GM21367 (cell line): ENCODE measurements at regions not wholly inside any gene's neighbourhood (a gene's known extent, or its start where the extent isn't known, plus 50 kb on each side); places are given as distances from the start of the nearest gene placed in this dataset.
"Not testable (repeated sequence)": the region's sequence is repeated elsewhere in the genome, so short reads cannot be mapped to it uniquely, and the experiment has no call there.

ENCODE experiments used
- ATAC-seq: cut with Tn5 transposase; IDR thresholded peaks from one replicate; pipeline ENCODE4 v1.9.1; 2021; ENCODE audit not compliant: unreplicated experiment

GRCh38 chr4:27357283-27357682 lies 496.6 kb downstream of the STIM2 start:
- ATAC-seq = no peak

GRCh38 chr4:27358269-27358668 lies 497.6 kb downstream of the STIM2 start:
- ATAC-seq = no peak

- no peak for ATAC-seq
Measured at GRCh38 chr4:27360131-27360530, 499.5 kb downstream of the STIM2 start.

DNA sequence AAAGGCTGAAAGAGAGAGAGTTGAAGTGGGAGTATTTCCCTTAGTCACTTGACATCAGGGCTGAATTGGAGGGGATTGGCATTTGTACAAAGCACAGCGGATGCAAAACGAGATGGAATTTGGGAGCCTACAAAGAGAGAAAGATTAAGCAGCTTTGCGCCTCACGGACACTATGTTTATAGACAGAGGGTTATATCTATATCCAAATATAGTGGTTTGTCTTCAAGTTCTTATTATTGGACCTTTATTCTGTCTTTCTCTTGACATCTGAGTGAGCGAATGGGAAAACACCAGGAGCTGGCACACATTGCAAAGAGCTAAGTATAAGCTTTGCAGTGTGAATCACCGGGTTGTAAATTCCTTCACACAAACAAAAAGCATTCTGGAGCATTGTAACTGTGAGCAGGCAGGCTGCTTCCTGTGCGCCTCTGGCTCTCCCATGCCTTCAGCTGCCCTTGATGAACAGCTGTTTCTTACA lies 500.2 kb downstream of the STIM2 start:
- no peak for ATAC-seq

DNA sequence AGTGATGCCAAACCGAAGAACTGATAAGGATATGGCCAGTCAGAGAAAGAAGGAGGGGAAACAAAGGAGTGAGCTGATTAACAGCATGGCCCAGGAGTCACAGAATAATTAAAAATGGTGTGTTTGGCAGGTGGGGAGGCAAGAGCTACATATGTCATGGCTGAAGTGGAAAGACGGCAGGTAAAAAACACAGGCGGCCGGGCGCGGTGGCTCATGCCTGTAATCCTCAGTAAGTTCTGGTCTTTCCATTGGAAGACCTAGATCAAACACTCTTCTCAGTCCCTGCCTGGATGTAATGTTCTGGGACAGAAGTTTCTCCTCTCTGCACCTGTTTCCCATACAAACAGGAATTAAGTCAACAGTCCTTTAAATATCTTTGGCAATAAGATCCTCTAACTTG lies 503.9 kb downstream of the STIM2 start:
- ATAC-seq = no peak

GRCh38 chr4:27366104-27366823 lies 505.6 kb downstream of the STIM2 start:
- no peak for ATAC-seq

DNA sequence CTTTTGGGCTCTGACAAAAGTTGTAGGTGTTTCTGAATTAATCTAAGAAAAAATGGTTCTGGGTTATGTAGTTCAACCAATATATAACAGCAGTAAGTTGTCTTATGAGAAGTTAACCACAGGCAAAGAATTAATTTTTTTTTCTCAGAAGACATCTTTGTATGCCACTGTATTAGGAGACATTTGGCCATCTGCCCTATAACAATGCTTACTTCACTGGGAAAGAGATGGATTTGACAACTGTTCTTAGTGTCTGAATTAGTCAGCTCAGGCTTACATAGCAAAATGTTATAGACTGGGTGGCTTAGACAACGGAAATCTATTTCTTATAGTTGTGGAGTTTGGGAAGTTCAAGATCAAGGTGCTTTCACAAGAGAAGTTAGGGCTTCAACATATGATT lies 508.1 kb downstream of the STIM2 start:
- no peak for ATAC-seq

DNA sequence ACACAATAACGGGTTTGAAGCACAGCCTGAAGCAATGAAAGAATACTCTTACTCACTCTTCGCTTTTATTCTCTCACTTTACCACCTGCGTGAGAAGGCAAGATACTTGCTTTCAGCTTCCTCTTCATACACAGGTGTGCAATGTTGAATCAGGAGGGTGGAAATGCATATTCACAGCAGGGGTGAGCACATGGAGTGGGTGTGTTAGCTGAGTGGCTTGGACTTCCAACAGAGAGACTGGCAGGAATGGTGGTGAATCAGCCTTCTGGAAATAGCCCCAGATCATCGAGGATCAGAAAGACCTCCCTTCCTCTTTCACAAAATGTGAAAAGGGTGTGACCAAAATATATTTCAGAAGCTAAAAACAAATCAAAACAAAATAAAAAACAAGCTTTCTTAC lies 521.2 kb downstream of the STIM2 start:
- ATAC-seq = no peak

DNA sequence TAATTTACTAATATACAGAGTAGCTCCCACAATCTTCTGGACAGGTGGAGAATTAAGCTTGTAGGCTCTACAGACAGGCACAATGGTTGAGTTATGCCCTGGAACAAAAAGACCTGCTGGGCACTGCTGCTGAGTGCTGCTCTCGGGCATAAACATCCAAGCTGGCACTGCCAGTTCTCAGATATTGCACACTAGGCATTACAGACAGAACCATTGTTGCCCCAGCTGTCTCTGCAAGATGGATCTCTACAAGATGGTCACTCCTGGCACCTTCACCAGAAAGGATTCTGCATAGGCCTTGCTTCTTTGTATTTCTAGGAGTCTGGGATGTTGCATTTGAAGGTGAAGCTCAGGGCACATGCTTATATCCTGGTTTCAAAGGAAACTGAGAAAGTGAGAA lies 527.1 kb downstream of the STIM2 start:
- no peak for ATAC-seq

- no peak for ATAC-seq
Measured at GRCh38 chr4:27397886-27398285, 537.2 kb downstream of the STIM2 start.

DNA sequence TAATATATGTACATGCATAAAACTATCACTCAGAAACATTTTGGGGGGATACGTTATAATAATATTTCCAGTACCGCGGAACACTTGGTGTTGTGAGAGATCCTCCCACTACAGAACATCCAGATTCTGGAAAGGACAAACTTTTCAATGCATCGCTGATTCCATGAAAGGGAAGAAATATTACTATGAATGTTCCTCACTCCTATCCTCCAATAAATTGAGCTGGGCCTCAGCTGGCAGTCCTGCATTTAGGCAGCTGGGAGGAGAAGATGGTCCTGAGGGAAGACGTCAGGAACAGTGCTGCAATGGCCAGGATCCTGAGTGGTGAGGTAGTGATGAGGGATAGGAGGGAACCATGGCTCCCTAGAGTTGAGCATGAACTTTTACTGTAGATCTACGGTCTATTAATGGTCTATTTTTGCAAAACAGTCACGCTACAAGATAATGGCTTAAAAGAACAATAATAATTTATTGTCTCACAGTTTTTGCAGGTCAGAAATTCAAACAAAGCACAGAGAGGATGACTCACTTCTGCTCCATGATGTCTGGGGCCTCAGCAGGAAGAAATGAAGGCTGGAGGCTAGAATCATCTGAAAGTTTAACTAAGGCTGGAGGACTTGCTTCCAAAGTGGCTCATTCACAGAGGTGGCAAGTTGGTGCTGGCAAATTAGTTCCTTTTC lies 538.1 kb downstream of the STIM2 start:
- no peak for ATAC-seq

DNA sequence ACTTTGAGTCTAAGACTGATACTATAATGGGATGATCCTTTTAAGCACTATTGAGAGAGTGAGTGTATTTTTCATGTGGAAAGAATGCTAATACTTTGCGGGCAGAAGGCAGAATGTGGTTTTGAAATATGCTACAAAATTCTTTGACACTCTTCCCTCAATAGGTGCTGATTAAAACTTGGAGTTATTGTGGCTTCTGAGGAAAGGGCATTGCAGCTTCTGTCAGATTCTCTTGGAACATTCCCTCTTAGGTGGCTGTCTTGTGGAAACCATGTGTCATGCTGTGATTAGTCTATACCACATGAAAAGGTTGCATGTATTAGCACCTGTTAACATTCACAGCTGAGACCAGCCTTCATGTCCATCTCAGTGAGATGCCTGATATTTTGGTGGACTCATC lies 547.0 kb downstream of the STIM2 start:
- ATAC-seq = no peak

- no peak for ATAC-seq
Measured at GRCh38 chr4:27412613-27413012, 552.0 kb downstream of the STIM2 start.

DNA sequence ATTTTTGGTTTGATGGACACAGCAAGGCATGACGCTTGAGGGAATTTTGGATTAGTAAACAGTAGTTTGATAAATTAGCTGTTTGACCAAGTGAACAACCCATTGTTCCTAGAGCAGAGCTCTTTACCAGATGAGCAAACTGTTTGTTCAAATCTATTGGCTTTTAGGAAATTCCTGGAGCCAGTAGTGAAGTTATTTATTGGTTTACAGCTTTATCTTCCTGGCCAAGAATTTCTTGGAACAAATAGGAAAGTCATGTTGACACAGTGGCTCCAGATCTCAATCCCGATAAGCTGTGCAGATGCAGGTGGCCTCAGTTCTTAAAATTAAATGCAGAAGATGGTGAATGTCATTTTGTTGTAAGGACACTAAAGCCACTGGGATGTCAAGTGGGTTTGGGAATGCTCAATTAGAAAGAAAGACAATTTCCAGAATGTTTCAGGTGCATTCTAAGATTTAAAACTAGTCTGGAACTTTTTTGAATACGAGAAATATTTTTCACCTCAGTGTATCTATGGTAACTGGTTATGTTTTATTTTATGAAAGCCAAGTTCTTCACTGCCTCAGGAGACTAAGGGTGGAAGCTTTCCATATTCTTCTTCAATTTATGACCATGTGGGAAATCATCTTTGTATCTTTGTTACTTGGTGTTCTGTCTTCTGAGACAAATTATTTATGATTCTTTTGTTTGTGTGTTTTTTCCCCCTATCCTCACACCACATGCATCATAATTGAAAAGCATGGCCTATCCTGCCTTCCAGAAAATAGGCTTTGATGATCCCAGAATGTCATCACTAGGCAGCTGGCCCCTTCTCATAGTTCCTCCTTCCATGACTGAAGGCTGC lies 554.5 kb downstream of the STIM2 start:
- no peak for ATAC-seq

DNA sequence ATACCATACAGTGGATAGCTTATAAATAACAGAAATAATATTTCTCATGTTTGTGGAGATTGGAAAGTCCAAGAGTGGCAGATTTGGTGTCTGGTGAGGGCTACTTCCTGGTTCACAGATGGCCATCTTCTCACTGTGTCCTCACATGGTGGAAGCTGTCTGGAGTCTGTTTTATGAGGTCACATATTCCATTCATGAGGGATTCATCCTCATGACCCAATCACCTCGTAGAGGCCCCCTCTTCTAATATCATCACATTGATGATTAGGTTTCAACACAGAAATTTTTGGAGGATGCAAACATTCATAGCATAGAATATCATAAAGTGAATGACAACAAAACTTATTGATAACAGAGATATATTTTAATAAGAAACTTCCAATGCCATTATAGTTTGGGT lies 568.0 kb downstream of the STIM2 start:
- ATAC-seq = no peak

DNA sequence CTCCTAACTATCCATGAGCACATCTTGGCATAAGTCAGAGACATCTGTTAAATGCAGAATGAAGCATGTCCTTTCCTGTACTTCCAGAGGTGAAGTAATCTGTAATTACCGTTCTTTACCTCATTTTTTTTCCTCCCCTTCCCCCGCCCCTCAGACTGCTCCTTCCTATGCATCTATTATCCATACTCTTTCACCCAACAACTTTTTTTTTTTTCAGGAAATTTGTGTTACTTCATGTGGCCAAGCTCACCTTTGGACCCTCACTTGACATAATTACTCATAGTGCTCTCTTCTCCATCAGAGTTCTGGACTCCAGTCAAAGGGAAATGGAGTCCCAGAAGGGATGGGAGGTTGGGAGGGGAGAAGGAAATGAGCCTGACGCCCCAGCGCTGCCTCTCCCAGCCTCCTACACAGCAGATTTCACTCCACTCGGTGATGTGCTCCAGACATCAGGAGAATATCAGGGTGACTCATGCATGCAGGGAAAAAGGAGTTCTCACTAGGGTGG lies 568.8 kb downstream of the STIM2 start:
- ATAC-seq = no peak

DNA sequence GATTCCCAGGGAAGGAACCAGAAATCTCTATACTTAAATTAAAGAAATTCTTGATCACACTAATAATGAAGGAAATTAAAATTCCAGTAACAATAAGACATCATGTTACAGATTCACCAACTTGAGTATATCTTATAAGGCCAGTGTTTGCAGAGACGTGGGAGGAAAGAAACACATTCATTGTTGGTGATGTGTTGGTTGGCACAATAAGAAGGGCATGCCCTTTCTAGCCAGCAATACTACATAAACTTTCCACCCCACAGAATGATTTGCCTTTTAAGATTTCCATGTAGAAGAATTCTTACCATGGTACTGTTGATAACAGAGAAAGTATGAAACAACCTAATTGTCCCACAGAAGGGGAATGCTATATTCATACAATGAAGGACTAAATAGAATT lies 581.5 kb downstream of the STIM2 start:
- no peak for ATAC-seq

GRCh38 chr4:27442661-27443060 lies 582.0 kb downstream of the STIM2 start:
- not testable (repeated sequence) for ATAC-seq

- no peak for ATAC-seq
Measured at GRCh38 chr4:27463816-27464215, 603.2 kb downstream of the STIM2 start.

- ATAC-seq = no peak
Measured at GRCh38 chr4:27467351-27467750, 606.7 kb downstream of the STIM2 start.

GRCh38 chr4:27472364-27472763 lies 611.7 kb downstream of the STIM2 start:
- ATAC-seq = no peak

- no peak for ATAC-seq
Measured at GRCh38 chr4:27474691-27475090, 614.0 kb downstream of the STIM2 start.
